ENCODE measurements at regions not wholly inside any gene's neighbourhood (a gene's known extent, or its start where the extent isn't known, plus 50 kb on each side); places are given as distances from the start of the nearest gene placed in this dataset.

DNA sequence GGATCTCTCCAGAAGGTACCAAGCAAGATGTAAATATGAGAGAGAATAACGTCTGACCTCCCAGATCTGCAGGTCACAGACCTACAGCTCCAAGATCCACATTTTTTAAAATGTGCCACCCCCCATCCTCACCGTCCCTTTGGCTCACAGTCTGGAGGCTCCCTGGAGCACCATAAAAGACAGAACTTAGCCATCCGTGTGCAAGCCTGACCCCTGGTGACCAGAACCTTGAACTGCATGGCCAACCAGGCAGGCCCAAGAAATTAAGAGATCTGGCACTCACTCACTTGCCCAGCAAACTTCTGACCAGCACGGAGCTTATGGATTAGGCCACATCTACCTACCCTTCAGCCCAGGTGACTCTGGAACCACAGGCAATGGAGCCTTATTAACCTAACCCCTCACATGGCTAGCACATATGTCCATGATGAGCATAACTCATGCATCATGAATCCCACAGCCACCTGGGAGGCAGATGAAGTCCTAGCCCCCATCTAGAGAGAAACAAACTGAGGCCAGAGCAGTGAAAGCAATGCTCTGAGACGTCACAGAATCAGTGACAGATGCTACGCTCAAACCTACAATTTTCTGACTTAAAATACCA is 275.3 kb downstream of the UACA start:
- DNase-seq: peak; percentile 57

DNA sequence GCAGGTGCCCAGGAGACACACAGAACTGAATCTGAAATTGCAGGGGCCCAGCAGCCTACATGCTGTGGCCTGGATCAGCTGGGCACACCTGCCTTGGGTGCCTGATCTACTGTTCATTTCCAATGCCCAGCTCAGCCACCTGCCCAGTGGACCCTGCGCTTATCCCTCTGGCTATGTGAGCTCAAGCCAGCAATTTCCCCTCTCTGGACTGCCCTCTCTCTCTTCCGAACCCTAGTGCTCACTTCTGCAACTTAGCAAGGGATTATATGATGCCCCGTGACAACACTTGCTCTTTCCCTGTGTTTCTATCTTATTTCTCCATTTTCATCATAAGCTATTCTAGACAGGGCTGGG is 276.0 kb downstream of the UACA start:
- no peak for DNase-seq

DNA sequence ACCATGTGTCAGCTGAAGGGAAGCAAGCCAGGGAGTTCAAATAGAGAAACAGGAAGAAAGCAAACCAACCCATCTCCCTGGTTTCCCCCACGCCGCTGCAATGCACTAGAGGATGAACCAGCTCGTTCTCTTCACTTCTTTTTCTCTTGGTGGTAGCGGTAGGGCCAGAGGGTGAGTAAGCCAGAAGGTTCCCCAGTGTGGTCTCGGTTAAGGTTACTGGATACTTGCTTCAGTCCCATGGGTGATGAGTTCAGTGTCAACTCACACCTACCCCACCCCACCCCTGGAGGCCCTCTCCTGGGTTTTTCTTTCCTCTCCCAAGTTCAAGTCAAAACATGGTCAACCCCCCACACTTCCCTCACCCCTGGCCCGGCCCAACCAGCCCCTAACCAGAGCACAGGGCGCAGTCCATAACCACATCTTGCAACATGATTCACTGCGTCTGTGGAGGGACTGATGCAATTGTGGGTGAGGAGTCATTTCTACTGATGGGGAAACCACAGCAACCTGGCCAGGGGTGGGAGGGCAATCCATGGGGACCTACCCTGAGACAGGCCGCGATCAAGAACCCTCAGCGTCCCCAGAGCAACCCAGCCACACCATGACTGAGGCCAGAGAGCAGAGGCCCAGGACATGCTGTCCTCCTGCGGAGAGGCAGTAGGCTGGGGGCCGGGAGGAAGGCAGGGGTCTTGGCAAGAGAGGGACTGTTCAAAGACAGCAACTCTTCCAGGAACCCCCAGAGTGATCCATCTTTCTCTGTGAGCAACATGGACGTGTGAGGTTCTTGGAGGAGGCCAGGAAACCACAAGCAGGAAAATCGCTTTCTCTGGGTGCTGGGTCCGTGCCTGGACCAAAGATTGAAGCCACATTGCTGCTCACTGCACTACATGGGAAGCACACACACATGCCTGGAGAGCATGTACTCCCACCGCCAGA is 276.6 kb downstream of the UACA start:
- no peak for DNase-seq

GRCh38 chr15:70486012-70486411 is 277.3 kb downstream of the UACA start:
- no peak for DNase-seq

- no peak for DNase-seq
Observed at GRCh38 chr15:70484993-70485392, 278.4 kb downstream of the UACA start.

GRCh38 chr15:70483513-70483912 is 279.8 kb downstream of the UACA start:
- no peak for DNase-seq

GRCh38 chr15:70480196-70480856 is 283.0 kb downstream of the UACA start:
- no peak for DNase-seq

DNA sequence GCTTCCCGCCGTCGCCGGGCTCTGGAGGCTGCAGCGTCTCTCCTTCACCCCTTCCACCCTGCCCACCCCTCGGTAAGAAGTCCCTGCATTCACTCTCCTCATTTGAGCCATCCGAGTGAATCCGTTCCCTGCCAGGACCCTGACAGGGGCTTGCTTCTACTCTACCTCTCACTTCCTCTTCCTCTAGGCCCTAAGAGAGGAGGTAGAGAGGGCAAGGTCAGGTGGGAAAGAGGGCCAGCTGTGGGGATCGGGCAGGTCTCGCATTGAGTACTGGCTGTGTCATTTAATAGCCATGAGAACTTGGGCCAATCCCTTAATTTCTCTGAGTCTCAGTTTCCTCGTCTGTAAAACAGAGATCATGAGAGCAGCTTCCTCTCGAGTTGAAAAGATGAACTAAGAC is 283.6 kb downstream of the UACA start:
- DNase-seq: no peak

- no peak for DNase-seq
Observed at GRCh38 chr15:70479056-70479455, 284.3 kb downstream of the UACA start.

DNA sequence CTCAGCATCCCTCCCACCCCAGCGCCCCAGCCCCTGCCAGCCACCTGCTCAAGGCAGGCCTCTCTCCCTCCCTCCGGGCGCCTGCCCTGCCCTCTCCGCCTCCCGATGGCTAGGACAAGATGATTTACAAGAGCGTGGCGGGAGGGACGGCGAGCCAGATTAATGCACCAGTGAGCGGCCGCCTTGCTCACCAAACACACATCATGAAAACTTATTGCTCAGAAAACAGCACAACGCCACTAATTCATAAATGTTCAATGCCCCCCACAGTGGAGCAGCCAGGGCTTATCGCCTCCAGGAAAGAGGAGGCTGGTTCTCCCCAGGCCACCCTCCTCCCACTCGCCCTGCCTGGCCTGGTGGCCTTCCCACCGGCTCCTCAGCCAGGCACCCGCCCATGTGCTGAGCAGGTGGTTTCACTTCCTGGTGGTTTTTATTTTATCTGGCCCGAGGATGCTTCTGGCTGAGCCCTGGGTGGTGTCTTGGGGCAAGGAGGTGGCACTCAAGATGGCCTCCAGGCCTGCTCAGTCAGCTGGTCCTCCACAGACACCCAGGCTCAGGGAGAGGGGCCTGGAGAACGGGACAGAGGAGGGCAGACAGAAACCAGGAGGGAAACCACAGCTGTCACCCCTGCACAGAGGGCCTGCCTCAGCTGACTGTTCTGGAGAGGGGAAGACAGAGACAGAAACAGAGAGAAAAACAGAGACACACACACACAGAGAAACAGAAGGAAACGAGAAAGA is 284.9 kb downstream of the UACA start:
- DNase-seq: no peak

GRCh38 chr15:70477750-70478250 is 285.6 kb downstream of the UACA start:
- DNase-seq: no peak

DNA sequence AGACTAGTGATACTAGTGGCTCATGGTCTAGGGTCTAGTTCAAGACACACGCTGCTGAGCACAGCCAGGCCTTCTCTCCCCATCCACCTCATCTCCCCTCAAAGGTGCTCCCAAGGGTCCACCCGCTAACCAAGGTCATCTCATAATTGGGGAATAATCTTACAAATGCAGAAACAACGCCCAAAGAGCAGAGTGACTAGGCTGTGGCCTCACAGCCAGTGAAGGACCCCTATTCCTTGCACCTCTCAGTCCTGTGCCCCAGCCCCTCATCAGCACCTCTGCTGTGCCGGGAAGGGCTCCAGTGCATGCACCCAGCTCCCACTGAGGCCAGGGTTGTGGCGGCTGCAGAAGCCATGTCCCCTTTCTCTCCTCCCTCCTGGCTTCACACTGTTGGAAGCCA is 286.9 kb downstream of the UACA start:
- no peak for DNase-seq

GRCh38 chr15:70475921-70476320 is 287.4 kb downstream of the UACA start:
- no peak for DNase-seq

DNA sequence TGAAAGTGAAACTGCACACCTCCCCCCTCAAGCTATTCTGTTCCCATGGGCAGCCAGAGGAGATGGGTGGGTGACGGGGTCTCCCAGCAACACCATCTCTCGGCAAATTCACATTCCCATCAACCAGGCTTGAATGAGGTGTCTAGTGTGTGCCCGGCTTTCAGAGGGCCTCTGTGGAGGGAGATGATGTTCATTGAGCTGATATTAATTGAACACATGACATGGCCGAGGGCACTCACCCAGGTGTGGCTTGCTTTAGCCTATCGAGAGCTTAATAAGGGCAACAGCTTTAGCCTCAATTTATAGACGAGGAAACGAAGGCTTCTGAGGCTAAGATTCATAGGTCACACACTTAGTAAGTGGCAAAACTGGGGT is 288.0 kb downstream of the UACA start:
- DNase-seq: no peak

DNA sequence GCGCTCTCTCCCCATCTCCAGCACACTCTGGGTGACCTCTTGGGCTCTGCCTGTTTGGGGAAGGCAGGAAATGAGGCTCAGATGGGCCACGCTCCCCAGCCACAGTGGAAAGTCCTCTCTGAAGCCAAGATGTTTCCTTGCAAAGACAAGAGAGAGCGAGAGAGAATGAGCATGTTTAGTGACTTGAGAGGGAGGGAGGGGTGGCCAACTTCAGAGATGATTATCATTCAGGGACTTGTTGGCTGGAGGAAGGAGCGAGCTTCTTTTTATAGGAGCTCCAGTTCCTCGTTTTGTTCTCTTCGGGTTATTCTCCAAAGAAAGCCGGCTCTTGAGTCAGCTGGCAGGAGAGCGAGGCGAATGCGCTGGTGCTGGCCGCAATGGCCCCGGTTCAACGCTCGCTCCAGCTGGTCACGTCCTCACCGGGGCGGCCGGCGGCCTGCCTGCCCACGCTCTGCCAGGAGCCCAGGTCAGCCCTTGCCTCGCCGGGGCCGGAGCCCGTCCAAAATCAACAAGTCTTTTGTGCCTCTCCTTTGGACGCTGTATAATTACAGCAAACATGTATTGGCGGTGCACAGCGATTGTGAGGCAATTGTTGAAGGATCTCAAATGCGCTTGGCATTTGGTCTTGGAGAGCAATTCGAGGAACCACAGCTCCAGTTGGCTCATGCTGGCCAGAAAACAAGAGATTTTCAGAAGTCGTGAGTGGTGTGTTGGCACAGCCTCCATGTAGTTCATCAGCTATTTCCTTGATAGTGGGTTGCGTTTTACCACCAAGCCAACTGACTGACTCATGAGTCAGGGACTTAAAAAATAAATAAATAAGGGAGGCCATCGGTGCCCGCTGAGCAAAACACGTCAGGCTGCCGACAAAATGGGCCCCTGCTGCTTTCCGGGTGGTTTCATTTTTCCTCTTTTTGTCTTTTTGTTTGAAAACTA is 288.6 kb downstream of the UACA start:
- DNase-seq: peak; percentile 85

GRCh38 chr15:70473581-70474370 is 289.6 kb downstream of the UACA start:
- DNase-seq: peak; percentile 29

- DNase-seq: no peak
Observed at GRCh38 chr15:70471517-70471916, 291.8 kb downstream of the UACA start.

DNA sequence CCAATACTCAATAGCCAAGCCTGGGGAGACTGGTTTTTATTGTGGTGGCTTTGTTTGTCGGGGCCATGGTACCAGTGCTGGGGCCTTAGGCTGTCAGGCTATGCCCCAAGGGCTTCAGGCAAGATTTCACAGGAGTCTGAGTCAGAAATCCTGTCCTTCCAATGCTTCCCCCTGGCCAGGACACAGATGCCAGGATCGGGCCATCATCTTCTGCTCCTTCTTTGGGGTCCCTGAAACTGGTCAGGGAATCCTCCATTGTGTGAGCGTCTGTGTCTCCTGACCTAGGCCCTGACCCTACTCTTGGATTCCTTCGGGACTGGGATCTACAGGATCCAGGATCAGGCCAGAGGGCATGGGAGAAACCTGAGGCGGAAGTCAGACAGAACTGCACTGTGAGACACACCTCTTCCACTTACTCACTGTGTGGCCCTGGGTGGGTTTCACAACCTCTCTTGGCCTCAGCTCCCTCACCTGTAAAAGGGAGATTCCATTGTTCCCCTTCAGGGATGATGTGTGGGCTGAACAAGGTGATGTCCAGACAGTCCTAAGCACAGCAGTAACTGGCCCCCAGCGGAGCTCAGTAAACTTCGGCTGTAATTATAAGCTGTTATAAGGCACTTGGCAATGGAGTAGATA is 292.7 kb downstream of the UACA start:
- DNase-seq: no peak

GRCh38 chr15:70469651-70470555 is 293.5 kb downstream of the UACA start:
- no peak for DNase-seq

- DNase-seq: no peak
Observed at GRCh38 chr15:70469182-70469581, 294.2 kb downstream of the UACA start.
